Lung (tissue), 11 donors: ENCODE measurements at regions not wholly inside any gene's neighbourhood (a gene's known extent, or its start where the extent isn't known, plus 50 kb on each side); places are given as distances from the start of the nearest gene placed in this dataset.

Source experiments
- ATAC-seq: fragments of 200-7000 bp; cut with Tn5 transposase; one replicate; pipeline ENCODE4 v1.9.1; 2020; ENCODE audit warnings: moderate number of reproducible peaks; ENCODE audit not compliant: insufficient read depth, low FRiP score
- DNase-seq, 3 donors: peaks; one replicate each; pipeline ENCODE4 v3.0.0-alpha.2; 2013 to 2017
- H3K27ac ChIP-seq, 2 donors: one replicate each; pipeline ENCODE4 v1.5.1; 2013; ENCODE audit warnings: mild to moderate bottlenecking in 2 of 2, moderate library complexity in 2 of 2, control low read depth in 1 of 2, inconsistent platforms in 1 of 2, low read depth in 1 of 2, low read length in 1 of 2
- H3K27me3 ChIP-seq, 3 donors: one replicate each; pipeline ENCODE4 v1.5.1; 2013; ENCODE audit warnings: low read length in 2 of 3; ENCODE audit not compliant: control insufficient read depth in 3 of 3, insufficient read depth in 3 of 3
- H3K36me3 ChIP-seq, 4 donors: one replicate each; pipeline ENCODE4 v1.5.1; 2013; ENCODE audit warnings: low read length in 4 of 4, mild to moderate bottlenecking in 1 of 4, moderate library complexity in 1 of 4; ENCODE audit not compliant: control insufficient read depth in 4 of 4, insufficient read depth in 4 of 4
- H3K4me1 ChIP-seq, 5 donors: one replicate each; pipeline ENCODE4 v1.5.1; 2013; ENCODE audit warnings: low read length in 5 of 5, mild to moderate bottlenecking in 2 of 5, moderate library complexity in 1 of 5; ENCODE audit not compliant: control insufficient read depth in 5 of 5, insufficient read depth in 5 of 5
- H3K4me3 ChIP-seq: one replicate; pipeline ENCODE4 v1.5.1; 2013; ENCODE audit warnings: mild to moderate bottlenecking, control low read depth, moderate library complexity
- H3K9ac ChIP-seq, 2 donors: one replicate each; pipeline ENCODE4 v1.5.1; 2013; ENCODE audit warnings: low read length in 2 of 2, control low read depth in 1 of 2; ENCODE audit not compliant: insufficient read depth in 1 of 2
- H3K9me3 ChIP-seq, 4 donors: one replicate each; pipeline ENCODE4 v1.5.1; 2013; ENCODE audit warnings: low read length in 3 of 4, mild to moderate bottlenecking in 1 of 4, moderate library complexity in 1 of 4; ENCODE audit not compliant: control insufficient read depth in 4 of 4, insufficient read depth in 3 of 4
- WGBS, 2 donors: extraction: QIAGEN DNeasy Blood & Tissue Kit; methylation state at CpG; one replicate each; pipeline ENCODE4 v1.1.7; 2013; 5-methylcytosine and 5-hydroxymethylcytosine counted together
- TF ChIP-seq, protein P1 (sequence below): IDR thresholded peaks from 2 replicates; pipeline ENCODE4 v1.5.1; 2012; ENCODE audit warnings: mild to moderate bottlenecking; ENCODE audit errors: control extremely low read depth, extremely low read depth
- donor health status: control.
- donor health status: control.
- donor health status: Bipolar disorder and iron deficiency.
- donor health status: healthy.
- donor health status: DM: yes; HTN: yes; CAD: no.

DNA sequence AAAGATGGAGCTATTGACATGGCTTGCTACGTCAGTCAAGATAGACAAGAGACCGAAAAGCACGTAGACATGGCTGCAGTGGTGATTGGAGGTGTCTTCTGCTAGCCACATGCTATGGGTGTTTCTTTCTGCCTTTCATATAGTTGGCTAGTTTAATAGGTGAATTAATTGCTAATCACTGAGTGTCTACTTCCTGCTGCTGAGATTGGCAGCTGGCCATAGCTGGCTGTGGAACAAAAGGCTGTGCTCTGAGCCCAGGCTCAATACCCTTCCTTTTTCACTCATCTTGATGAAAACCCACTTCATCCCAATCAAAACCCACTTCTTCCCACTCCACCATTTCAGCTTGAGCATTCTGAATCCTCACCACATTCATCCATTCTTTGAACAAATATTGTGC, 221.4 kb upstream of the MAF start:
- TF ChIP-seq, protein P1, sequence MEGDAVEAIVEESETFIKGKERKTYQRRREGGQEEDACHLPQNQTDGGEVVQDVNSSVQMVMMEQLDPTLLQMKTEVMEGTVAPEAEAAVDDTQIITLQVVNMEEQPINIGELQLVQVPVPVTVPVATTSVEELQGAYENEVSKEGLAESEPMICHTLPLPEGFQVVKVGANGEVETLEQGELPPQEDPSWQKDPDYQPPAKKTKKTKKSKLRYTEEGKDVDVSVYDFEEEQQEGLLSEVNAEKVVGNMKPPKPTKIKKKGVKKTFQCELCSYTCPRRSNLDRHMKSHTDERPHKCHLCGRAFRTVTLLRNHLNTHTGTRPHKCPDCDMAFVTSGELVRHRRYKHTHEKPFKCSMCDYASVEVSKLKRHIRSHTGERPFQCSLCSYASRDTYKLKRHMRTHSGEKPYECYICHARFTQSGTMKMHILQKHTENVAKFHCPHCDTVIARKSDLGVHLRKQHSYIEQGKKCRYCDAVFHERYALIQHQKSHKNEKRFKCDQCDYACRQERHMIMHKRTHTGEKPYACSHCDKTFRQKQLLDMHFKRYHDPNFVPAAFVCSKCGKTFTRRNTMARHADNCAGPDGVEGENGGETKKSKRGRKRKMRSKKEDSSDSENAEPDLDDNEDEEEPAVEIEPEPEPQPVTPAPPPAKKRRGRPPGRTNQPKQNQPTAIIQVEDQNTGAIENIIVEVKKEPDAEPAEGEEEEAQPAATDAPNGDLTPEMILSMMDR: no peak
- ATAC-seq (no peak), DNase-seq (peak in 1 of 3 donors; percentile 40)
- 91 to 93% methylated on average over 3 of the region's 3 CpGs for WGBS, 2 donors
- Histone ChIP-seq H3K9ac (no peak overlapping the region), H3K36me3 (no peaks in the 10 kb centered on the region), H3K27me3 (no peaks in the 10 kb centered on the region), H3K27ac (no peak overlapping the region), H3K4me1 (peaks cover 0 to 11% (median 0%) of the 10 kb centered on the region in 5 donors), H3K9me3 (no peaks in the 10 kb centered on the region), H3K4me3 (no peak overlapping the region)

DNA sequence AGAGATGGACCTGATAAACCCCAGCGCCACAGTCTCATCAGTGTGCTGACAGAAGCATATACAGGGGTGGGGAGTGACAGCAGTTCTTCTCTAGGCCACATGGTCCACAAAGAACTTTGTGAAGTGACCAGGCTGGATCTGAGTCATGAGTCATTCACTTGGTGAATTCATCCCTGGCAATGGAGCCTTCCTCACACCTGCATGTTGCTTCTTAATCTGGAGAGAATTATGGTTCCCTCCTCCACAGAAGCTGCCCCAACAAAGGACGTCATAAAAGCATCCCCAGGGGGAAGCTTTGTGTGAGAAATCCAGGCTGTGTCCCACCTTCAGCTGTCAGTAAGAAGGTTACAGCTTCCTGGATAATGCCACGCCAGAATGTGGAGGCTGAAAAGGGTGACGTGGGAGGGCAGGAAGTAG, 215.6 kb upstream of the MAF start:
- Histone ChIP-seq H3K4me3 (no peak overlapping the region), H3K4me1 (peaks cover 0 to 10% (median 0%) of the 10 kb centered on the region in 5 donors), H3K27me3 (no peaks in the 10 kb centered on the region), H3K9ac (no peak overlapping the region), H3K36me3 (no peaks in the 10 kb centered on the region), H3K9me3 (no peaks in the 10 kb centered on the region), H3K27ac (no peak overlapping the region)
- ATAC-seq (no peak), DNase-seq (no peak)
- WGBS, 2 donors: 72 to 79% methylated on average over 4 of the region's 4 CpGs
- TF ChIP-seq, protein P1: no peak

DNA sequence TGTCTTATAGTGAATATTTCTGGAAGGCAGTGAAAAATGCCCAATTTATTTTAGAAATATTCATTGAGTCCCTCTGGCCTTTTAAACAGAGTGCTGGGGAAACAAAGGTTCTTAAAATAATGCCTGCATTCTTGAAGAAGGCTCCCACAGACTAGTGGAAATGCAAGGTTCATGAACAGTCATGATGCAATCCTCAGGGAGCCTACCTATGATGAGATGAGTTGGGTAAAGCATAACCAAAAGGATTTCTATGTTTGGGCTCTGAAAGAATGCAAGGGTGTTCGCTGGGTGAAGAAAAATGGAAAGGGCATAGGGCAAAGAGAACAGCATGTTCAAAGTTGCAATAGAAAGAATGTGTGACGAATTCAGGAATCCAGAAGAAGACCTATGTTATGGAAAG, 214.5 kb upstream of the MAF start:
- Histone ChIP-seq H3K27me3 (no peaks in the 10 kb centered on the region), H3K9me3 (no peaks in the 10 kb centered on the region), H3K9ac (no peak overlapping the region), H3K36me3 (no peaks in the 10 kb centered on the region), H3K27ac (no peak overlapping the region), H3K4me3 (no peak overlapping the region), H3K4me1 (peaks cover 0 to 12% (median 0%) of the 10 kb centered on the region in 5 donors)
- DNase-seq (no peak), ATAC-seq (no peak)
- WGBS, 2 donors: 81 to 89% methylated on average over 2 of the region's 2 CpGs
- TF ChIP-seq, protein P1: no peak

DNA sequence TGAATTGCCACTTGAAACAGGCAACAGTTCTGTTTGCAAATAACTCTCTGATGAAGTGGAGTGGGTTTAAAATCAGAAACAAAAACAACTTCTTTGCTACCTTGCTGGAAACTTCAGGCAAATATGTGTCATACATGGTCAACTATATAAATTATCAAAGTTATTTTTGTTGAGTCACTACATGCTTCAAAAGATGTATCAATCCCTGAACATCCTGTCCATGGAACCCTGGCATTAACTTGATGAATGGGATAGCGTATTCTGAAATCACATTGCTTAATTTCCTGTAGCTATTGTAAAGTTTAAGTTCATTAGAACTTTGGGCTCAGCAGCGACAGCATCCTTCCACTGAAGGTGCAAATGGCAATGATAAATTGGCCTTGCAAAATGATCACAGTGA, 213.6 kb upstream of the MAF start:
- TF ChIP-seq, protein P1: no peak
- H3K9me3 ChIP-seq: no peaks in the 10 kb centered on the region
- 70% methylated on average over 2 of the region's 2 CpGs for WGBS, 2 donors
- ATAC-seq (no peak), DNase-seq (no peak)
- peaks cover 0 to 12% (median 0%) of the 10 kb centered on the region in 5 donors for H3K4me1 ChIP-seq
- H3K27ac ChIP-seq: no peak overlapping the region
- no peaks in the 10 kb centered on the region for H3K36me3 ChIP-seq
- H3K4me3 ChIP-seq: no peak overlapping the region
- H3K9ac ChIP-seq: no peak overlapping the region
- H3K27me3 ChIP-seq: no peaks in the 10 kb centered on the region
